ENCODE measurements at regions not wholly inside any gene's neighbourhood (a gene's known extent, or its start where the extent isn't known, plus 50 kb on each side); places are given as distances from the start of the nearest gene placed in this dataset.
A peak's percentile ranks its signal among the peaks of the same experiment; 100 is the strongest.

DNA sequence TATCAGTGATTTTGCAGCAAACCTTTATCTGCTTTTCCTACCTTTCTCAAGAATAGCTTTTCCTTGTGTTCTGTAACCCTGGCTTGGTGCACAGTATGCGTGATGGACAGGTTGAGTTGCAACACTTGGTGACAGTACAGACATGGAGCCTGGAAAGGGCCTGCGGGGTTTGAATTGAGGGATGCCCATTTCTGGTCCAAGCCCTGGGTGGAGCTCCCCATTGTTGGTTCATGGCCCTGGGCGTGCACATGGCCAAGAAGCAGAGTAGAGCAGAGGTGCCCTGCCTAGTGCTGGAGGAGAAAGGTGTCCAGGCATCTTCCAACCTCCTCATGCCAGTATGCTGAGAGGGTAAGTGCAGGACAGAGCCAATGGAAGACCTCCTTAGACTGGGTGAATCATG is 106.6 kb upstream of the MKLN1 start:
- H3K27ac Mint-ChIP-seq = no peak overlapping the region
- peaks cover 17% of the 10 kb centered on the region for H3K4me1 Mint-ChIP-seq (ENCODE audit: low read depth)
- TF ChIP-seq, protein P1, sequence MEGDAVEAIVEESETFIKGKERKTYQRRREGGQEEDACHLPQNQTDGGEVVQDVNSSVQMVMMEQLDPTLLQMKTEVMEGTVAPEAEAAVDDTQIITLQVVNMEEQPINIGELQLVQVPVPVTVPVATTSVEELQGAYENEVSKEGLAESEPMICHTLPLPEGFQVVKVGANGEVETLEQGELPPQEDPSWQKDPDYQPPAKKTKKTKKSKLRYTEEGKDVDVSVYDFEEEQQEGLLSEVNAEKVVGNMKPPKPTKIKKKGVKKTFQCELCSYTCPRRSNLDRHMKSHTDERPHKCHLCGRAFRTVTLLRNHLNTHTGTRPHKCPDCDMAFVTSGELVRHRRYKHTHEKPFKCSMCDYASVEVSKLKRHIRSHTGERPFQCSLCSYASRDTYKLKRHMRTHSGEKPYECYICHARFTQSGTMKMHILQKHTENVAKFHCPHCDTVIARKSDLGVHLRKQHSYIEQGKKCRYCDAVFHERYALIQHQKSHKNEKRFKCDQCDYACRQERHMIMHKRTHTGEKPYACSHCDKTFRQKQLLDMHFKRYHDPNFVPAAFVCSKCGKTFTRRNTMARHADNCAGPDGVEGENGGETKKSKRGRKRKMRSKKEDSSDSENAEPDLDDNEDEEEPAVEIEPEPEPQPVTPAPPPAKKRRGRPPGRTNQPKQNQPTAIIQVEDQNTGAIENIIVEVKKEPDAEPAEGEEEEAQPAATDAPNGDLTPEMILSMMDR (IDR thresholded peaks at IDR 0.05; ENCODE audit: unreplicated experiment) = no peak
- no peaks in the 10 kb centered on the region for H3K36me3 Mint-ChIP-seq (ENCODE audit: insufficient read depth)
- H3K27me3 Mint-ChIP-seq = no peaks in the 10 kb centered on the region
- H3K9me3 Mint-ChIP-seq (ENCODE audit: low read depth) = peaks cover 4% of the 10 kb centered on the region
- no peak for DNase-seq (ENCODE audit: low spot score, unreplicated experiment)
- H3K4me3 Mint-ChIP-seq (ENCODE audit: low read depth) = no peak overlapping the region

DNA sequence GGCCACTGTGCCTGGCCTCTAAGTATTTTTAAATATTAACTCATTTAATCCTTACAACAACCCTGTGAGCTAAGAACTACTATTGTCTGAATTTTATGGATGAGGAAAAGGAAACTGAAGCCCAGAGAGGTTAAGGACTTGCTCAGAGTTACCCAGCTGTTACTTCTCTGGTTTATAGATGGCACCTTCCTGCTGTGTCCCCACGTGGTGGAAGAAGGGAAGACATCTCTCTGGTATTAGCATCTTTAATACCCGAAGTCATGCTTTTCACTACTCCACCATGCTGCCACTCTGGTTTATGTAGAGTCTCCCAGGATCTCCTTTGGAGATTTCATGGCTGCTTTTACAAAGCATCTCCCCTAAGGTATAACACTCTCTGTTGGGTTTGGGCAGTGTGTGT is 105.5 kb upstream of the MKLN1 start:
- H3K9me3 Mint-ChIP-seq (ENCODE audit: low read depth) = peaks cover 7% of the 10 kb centered on the region
- TF ChIP-seq, protein P1 (IDR thresholded peaks at IDR 0.05; ENCODE audit: unreplicated experiment) = no peak
- no peak overlapping the region for H3K27ac Mint-ChIP-seq
- no peak for DNase-seq (ENCODE audit: low spot score, unreplicated experiment)
- peaks cover 28% of the 10 kb centered on the region for H3K4me1 Mint-ChIP-seq (ENCODE audit: low read depth)
- no peaks in the 10 kb centered on the region for H3K27me3 Mint-ChIP-seq
- no peaks in the 10 kb centered on the region for H3K36me3 Mint-ChIP-seq (ENCODE audit: insufficient read depth)
- no peak overlapping the region for H3K4me3 Mint-ChIP-seq (ENCODE audit: low read depth)

DNA sequence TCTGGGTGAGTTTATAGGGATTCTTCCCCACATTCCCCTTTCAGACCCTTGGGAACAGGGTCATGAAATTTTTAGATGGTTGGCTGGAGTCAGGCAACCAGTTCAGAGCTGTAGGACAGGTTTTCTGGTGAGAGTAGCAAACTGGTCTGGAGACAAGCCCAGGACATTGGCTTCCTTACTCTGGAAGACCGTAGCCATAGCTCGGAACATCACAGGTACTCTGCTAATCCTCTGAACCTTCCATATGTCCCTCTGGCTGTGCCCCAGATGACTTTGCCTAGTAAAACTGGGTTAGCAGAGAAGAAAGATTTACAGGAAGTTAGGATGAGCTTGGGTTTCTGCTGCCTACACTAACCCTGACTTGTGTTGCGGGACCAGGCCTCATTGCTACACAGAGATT is 104.5 kb upstream of the MKLN1 start:
- TF ChIP-seq, protein P1 (IDR thresholded peaks at IDR 0.05; ENCODE audit: unreplicated experiment) = no peak
- peaks cover 7% of the 10 kb centered on the region for H3K9me3 Mint-ChIP-seq (ENCODE audit: low read depth)
- peaks cover 28% of the 10 kb centered on the region for H3K4me1 Mint-ChIP-seq (ENCODE audit: low read depth)
- H3K27ac Mint-ChIP-seq = no peak overlapping the region
- H3K36me3 Mint-ChIP-seq (ENCODE audit: insufficient read depth) = no peaks in the 10 kb centered on the region
- no peak overlapping the region for H3K4me3 Mint-ChIP-seq (ENCODE audit: low read depth)
- no peak for DNase-seq (ENCODE audit: low spot score, unreplicated experiment)
- no peaks in the 10 kb centered on the region for H3K27me3 Mint-ChIP-seq

DNA sequence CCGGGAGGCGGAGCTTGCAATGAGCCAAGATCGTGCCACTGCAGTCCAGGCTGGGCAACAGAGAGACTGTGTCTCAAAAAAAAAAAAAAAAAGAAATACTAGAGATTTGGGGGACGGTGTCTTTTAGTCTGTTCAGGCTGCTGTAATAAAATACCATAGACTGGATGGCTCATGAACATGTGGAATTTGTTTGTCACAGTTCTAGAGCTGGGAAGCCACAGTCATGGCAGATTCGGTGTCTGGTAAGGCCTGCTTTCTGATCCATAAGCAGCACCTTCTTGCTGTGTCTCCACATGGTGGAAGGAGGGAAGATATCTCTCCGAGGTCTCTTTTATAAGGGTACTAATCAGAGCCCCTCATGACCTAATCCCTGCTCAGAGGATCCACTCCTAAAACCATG is 102.7 kb upstream of the MKLN1 start:
- H3K9me3 Mint-ChIP-seq (ENCODE audit: low read depth) = peaks cover 4% of the 10 kb centered on the region
- TF ChIP-seq, protein P1 (IDR thresholded peaks at IDR 0.05; ENCODE audit: unreplicated experiment) = no peak
- H3K4me3 Mint-ChIP-seq (ENCODE audit: low read depth) = no peak overlapping the region
- H3K27me3 Mint-ChIP-seq = no peaks in the 10 kb centered on the region
- peaks cover 16% of the 10 kb centered on the region for H3K4me1 Mint-ChIP-seq (ENCODE audit: low read depth)
- H3K27ac Mint-ChIP-seq = peak overlapping the region; percentile 24
- H3K36me3 Mint-ChIP-seq (ENCODE audit: insufficient read depth) = no peaks in the 10 kb centered on the region
- DNase-seq (ENCODE audit: low spot score, unreplicated experiment) = no peak

DNA sequence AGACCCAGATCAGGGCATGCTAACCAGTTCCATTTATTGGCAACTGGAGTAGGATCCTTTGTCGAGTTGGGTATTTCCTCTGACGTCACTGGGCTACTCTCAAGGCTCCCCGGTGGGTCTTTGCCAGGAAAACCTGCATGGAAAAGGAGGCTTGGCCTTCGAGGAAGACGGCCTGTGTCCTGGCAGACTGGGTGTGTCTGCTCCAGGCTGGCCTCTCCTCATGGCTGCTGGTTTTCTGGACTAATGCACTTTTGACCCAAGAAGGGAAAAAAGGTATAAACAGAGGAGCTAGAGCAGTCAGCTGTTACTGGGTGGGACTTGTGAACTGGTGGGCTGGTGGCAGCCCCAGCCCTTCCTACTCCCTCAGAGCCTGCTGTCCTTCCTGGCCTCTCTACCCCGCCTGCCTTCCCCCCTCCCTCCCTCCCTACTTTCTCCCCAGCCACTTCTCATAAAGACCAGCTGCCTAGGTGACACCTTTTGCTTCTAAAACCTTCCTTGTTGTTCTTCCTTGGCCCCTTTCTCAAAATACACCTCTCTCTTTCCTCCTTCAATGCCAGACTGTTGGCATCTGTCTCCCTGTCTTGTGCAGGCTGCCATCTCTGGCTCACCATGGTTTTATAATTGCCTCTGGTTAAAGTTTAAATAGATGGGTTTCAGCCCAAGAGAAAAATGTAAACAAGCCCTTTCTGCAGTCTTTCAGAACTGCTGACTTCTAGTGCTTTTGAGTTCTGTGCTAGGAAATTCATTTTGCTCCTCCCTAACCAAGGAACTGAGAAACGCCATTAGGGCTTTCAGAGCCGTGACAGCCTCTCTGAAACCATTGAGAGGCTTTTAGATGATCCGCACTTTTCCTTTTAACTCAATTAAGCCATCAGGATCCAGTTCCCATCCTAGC is 101.8 kb upstream of the MKLN1 start:
- H3K4me3 Mint-ChIP-seq (ENCODE audit: low read depth) = no peak overlapping the region
- TF ChIP-seq, protein P1 (IDR thresholded peaks at IDR 0.05; ENCODE audit: unreplicated experiment) = no peak
- H3K27ac Mint-ChIP-seq = peak overlapping the region; percentile 81
- H3K9me3 Mint-ChIP-seq (ENCODE audit: low read depth) = peaks cover 4% of the 10 kb centered on the region
- no peaks in the 10 kb centered on the region for H3K27me3 Mint-ChIP-seq
- no peaks in the 10 kb centered on the region for H3K36me3 Mint-ChIP-seq (ENCODE audit: insufficient read depth)
- DNase-seq (ENCODE audit: low spot score, unreplicated experiment) = no peak
- peaks cover 16% of the 10 kb centered on the region for H3K4me1 Mint-ChIP-seq (ENCODE audit: low read depth)
